Kidney tubule cell (primary cell): ENCODE measurements at regions not wholly inside any gene's neighbourhood (a gene's known extent, or its start where the extent isn't known, plus 50 kb on each side); places are given as distances from the start of the nearest gene placed in this dataset.

Experiments
- DNase-seq: peaks from one replicate; pipeline ENCODE4 v3.0.0-alpha.2; 2018; ENCODE audit warnings: low spot score

DNA sequence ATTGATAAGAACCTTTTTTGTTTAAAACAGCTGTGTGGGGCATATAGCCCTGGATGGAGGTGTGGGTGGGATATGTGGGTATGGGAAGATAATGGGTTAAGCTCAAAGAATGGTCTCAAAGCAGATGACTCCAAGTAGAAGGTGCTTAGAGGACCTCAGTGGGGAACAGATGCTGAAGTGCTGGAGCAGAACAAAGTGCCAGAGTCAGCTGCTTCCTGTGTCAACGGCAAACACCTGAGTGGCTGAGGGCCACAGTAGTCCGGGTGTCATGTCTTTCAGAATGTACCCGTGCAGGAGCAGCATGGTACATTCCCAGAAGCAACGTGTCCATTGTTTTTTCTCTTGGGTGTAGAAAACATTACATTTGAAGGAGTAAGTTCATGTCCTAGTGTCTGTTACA lies 210.6 kb downstream of the CCNG2 start:
- no peak for DNase-seq

DNA sequence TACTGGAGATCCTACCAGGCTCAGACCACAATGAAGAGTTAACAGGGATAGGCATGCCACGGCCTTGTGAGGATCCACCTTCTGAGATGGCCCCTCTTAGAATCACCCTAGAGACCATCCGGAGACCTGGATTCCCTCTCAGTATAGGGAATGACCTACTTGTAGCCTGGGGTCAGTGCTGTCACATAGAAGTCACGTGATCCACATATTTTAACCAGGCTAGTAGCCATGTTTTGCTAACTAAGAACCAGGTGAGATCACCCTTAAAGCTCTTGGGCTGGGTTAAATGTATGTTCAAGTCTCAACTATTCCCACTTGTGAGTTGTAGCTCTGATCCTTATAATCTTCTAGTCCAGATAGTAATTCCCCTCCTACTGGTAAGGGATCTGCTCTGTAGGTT lies 215.4 kb downstream of the CCNG2 start:
- no peak for DNase-seq

DNA sequence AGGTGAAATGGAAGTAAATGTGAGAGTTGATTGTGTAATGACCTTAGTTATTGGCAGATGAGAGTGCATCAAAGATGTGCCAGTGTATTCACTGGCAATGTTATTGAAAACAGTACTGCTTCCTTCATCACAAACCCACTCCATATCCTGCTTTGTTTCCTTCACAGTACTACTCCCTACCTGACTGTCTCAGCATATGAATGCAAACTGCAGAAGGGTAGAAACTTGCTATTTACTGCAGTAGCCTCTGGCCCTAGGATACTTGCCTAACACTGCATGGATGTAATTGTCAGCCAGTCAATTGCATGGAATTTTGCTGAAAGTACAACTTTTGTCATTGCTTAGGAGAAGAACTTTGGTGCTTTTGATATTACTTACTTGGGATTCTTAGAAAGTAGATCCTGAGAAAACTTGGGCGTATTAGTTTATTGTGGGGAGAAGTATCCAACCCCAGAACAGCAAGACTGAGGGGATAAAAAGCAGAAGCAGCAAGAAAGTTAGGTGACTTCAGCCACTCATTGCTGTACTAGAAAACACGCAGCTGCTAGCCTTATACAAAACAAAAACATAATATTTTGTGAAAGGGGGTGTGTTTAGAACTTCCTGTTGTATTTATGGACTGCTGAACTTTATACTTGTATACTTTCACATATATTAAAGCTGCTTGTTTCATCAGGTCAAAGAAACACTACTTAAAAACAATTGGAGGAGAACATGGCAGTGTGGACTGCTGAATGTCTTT lies 219.0 kb downstream of the CCNG2 start:
- no peak for DNase-seq

DNA sequence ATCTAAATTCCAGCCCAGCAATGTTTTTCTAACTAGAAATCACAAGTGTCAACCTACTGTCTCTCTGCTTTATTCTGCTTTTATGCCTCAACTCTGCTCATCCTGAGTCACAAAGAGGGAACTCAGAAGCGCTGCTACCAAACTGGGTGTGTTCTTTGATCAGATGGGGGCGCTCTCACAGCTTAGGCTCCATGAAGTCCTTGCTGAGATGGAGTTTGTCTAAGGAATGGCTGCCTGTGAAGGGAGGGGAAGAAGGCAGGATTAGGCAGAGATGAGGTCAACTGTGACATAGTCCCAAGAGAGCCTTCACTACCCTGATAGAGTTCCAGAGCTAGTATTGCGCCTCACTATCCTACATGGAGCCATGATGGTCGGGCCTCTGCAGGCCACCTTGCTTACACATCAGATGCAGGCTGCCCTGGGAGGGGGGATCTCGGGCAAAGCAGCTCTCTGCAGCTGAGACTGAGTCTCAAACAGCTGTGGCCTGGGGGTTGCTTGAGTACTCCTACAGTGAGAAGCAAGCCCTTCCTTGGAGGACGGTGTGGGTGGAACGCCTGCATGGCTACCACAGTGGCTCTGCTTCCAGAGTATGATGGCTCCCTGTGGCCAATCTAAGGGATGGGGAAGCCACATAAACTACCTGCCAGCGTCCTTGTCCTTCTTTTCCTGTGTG lies 219.9 kb downstream of the CCNG2 start:
- no peak for DNase-seq

DNA sequence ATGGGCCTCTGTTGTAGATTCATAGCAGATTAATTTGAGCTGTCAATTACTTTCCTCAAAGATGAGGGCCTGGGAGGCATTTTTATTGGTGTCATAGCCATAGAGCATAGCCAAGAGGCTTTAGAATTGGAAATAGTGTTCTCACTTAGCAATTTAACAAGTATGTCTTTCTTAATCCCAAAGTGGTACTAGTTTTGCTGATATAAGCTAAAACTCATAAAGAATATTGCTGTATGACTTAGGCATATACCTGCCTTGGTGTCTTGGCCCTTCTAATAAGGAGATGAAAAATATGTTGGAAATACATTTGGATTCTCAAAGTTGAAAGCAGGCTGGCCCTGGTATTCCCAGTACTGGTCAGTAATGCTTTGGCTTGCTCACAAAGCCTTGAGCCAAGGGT lies 221.5 kb upstream of the CXCL13 start:
- no peak for DNase-seq

DNA sequence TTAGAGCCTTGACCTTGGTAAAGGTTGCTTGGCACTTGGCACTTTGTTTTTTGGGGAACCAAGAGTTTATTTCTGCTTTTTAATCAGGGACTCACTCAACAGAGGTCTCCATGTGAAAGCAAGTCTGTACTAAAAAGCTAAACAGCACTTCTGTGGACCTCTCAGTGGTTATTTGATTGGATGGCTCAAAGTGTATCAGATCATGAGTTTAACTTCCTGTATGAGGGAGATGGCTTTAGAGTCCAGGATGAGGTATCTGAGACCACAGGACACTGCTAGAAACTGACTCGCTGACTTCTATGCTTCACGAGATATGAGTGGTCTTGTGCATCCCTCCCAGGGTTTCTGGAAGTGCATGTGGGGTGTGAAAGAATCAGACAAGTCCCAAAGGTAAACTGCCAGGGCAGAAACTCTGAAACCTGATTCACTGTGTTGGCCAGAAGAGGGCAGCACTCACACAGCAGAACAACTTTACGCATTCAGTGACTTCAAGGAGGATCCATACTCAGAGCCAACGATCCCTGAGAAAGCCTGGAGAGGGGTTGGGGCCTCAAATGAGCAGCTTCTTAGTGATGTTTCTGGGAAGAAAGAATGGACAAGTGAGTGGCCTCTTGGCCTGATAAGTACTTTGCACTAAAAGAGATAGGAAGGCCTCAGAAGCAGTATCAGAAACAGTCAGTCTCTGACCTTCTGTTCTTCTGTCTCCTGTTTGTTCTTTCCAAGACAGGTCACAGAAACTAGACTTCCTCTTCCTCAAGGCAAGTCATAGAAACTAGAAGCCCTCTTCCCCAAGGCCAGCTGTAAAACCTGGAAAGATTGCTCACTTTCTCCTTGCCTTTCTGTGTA lies 220.3 kb upstream of the CXCL13 start:
- peak; percentile 67 for DNase-seq

DNA sequence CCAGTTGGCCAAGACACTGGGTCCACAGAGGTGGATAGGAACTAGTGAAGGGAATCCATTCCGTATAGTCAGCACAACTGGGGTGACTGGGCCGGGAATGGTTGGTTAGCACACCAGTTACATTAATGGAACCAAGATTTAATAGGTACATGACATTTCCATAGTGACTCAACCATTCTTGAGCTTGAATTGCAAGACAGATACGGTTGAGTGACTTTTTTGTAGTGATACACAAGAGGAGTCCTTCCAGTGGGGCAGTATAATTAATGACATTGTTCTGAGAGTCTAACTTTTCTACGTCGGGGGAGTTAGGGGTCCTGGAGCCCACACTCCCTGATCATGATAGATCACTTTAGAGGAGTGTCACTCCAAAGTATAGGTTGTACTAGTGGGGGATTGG lies 211.6 kb upstream of the CXCL13 start:
- peak; percentile 74 for DNase-seq

DNA sequence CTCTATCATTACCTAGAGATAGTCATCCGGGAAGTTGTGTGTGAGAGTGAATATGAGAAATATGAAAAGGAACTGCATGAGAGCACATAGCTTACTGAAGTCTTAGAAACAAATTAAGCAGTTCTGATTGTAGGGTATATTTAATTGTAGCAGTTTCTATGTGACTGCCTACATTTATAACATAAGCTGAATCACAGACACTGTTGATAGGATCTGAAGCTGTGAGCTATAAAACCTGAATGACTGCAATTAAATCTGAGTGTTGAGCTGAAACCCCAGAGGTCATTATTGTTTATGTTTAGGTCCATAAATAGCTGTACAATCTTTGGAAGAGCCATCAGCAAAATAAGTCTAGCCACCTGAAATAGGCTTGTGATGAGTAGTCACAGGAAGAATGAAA lies 210.1 kb upstream of the CXCL13 start:
- DNase-seq: no peak

DNA sequence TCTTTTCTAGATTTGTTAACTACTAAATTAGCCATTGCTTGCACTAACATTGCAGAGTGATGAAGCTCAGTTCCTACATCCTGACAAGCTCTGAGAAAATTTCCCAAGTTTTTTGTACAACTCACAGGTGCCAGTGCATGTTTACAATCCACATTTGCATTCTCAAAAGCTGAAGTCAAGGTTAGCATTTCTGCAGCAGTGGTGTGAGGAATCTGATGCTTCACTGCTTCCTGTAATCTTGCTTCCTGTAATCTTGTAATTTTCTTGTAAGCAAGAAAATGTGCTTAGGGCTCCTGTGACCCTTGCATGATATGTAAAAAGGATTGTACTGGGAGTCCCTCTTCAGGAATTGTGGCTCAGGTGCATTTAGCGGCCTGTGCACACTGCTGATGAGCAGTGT lies 207.4 kb upstream of the CXCL13 start:
- DNase-seq: peak; percentile 29

DNA sequence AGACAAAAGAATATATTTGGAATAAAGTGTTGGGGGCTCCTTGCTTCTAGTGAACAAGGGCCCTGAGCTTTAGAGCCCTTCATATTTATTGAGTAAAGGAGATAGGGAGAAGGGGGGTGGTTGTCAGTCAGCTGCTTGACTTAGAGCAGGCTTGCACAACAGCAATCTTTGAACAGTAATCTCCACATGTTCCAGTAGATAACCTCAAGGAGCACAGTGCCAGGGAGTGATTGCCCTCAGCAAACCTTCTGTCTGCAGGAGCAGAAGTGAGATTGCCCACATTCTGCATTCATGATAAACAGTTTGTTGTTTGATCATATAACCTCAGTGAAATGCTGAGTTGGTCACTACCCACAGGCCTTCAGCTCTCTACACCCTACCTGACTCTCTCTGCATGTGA lies 205.8 kb upstream of the CXCL13 start:
- no peak for DNase-seq

DNA sequence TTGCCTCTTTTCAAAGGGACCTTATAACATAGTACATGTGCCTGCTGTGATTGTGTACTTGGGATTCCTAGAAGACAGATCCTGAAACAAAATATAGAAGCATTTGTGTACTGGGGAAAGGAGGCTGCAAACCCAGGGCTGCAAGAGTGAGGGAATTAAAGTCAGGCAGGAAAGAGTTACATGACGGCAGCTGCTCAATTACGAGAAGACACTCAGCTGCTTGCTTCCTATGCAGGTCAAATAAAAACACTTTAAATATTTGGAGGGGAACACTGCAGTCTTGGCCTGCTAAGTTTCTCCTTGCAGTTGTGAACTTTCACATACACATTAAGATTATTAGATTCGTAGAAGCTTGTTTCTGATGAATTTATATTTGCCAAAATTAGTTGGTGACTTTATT lies 191.9 kb upstream of the CXCL13 start:
- DNase-seq: no peak

DNA sequence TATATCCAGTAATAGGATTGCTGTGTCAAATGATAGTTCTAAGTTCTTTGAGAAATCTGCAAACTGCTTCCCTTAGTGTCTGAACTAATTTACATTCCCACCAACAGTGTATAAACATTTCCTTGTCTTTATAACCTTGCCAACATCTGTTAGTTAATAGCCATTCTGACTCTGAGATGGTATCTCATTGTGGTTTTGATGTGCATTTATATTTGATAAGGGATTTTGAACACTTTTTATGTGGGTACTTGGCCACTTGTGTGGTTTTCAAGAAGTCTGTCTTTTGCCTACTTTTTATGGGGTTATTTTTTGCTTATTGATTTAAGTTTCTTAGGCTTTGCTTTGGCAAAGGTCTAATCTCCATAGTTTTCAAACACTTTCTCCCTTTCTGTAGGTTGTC lies 189.9 kb upstream of the CXCL13 start:
- DNase-seq: no peak

DNA sequence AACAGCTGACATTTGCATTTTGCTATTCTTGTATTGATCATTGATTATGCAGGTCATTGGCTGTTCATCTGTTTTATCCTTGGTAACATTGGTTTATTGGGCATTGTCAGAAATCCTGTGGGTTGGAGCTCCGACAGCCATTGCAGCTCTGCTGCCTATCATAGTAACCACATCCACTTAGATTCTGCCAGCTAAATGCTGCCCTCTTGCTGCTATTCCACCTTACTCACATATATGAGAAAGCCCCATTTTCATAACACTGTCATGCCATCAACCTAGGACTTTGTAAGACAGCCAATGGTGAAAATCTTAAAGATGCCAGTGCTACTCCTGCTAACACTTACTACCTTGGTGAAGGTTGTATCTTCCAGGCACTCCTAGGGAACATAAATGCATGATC lies 187.3 kb upstream of the CXCL13 start:
- DNase-seq: peak; percentile 48

DNA sequence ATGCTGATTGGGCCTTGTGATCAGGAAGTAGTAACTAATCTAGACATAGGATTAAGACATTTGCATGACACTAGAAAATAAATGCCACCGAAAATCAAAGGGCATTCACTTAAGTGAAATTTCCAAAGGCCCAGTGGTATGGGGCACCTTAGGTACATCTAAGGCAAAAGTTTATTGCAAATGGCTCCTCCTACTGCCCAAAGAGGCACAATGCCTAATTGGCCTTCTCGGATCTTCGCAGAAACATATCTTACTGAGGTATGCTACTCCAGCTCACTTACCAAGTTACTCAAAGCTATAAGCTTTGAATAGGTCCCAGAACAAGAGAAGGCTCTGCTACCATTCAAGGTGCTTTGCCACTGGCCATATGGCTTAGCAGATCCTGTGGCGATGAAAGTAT lies 174.8 kb upstream of the CXCL13 start:
- no peak for DNase-seq

DNA sequence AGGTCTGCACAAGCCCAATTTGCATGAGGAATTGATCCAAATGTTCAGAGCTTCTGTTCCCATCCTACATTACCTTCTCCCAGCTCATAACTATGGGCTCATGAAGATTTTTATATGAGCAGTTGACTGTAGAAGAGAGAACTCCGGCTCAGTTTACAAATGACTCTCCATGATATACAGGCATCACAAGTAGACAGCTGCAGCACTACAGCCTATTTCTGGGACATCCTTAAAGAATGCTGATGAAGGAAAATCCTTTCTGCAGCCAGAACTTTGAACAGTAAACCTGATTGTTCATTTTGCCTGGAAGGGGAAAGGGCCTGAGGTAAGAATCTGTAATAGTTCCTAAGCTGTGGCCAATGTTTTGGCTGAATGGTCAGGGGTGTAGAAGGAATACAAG lies 174.1 kb upstream of the CXCL13 start:
- no peak for DNase-seq

DNA sequence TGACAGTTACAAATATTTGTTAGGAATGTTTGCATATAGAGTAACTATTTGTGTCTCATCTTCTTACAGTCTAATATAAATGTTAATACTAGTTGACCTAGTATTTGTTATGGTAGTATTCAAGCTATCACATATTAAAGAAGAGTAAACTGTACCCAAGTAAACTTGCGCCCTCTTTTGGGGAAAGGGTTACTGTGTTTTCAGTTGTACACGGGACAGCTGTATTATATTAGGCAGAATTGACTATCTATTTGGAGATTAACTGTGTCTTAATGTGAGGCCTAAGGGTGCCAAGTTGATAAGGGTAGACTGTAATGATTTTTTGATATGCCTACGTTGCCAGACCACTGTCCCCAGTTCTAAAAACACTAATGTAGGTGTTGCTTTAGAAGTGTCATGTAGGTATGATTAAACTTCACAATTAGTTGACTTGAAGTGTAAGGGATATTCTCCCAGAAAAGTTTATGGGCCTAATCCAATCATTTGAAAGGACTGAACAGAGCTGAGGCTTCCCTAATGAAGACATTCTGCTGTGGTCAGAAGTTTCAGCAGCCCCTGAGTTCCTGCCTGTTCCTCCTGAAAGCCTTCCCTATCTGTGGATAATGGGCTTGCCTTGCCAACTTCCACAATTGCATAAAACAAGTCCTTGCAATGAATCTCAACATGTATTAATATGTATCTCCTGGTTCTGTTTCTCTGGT lies 172.8 kb upstream of the CXCL13 start:
- DNase-seq: no peak

DNA sequence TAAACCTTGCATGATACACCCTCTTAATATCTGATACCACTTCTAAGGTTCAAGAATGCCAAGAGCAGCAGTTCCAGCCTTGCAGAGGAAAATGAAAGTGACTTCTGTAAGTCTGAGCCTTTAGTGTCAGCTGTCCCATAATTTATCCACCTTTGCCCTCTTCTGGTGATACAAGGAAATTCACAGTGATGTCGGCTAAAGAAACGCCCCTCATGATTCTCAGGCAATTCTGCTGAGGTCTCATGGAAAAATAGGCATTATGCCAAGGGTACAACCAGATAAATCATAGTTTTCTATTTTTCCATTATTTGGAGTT lies 172.2 kb upstream of the CXCL13 start:
- DNase-seq: peak; percentile 71

DNA sequence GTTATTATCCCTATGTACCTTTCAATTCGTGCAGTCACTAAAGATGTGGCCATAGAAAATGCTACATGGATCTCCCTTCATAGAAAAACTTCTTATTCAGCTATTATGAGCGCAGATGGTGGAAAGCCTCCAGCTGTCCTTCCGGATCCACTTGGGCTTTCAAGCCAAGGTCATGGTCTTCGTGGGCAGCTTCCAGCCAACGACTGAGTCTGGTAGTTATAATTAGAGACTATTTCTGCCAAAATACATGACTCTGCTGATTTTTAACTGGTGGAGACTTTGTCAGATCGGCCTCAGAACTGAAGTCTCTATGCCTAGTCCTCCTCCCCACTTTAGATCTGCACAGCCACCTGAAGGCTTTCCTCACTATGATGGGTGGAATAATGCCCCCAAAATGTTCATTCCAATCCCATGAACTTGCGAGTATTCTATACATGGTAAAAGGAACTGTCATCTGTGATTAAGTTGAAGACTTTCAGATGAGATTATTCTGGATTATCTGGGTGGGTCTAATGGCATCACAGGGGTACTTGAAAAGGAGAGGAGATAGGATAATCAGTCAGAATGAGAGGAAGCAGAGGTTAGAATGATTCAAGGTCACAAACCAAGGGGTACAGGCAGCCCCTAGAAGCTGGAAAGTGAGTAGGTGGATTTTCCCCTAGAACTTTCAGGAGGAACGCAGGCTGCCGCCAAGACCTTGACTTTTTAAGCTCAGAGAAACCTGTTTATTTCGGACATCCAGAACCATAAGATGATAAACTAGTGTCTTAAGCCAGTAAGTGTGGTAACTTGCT lies 171.1 kb upstream of the CXCL13 start:
- DNase-seq: no peak

DNA sequence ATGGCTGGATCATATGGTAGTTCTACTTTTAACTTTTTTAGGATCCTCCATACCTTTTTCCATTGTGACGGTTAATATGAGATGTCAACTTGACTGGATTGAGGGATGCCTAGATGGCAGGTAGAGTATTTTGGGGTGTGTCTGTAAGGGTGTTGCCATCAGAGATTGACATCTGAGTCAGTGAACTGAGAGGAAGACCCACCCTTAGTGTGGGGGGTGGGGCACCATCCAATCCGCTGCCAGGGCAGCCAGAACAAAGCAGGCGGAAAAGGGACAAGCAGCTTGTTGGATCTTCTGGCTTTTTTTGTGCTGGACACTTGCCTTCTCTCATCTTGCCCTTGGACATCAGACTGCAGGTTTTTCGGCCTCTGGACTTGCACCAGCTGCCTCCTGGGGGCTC lies 168.5 kb upstream of the CXCL13 start:
- DNase-seq: no peak

DNA sequence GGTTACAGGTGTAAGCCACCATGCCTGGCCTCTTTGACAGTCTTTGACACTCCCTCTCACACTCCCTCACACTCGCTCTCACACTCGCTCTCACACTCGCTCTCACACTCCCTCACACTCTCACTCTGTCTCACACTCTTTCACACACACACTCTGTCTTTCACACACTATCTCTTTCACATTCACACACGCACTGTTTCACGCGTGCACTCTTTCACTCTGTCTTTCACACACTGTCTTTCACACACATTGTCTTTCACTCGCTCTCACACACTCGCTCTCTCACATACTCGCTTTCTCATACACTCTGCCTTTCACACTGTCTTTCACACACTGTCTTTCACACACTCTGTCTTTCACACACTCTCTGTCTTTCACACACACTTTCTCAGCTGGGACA lies 167.1 kb upstream of the CXCL13 start:
- DNase-seq: no peak

DNA sequence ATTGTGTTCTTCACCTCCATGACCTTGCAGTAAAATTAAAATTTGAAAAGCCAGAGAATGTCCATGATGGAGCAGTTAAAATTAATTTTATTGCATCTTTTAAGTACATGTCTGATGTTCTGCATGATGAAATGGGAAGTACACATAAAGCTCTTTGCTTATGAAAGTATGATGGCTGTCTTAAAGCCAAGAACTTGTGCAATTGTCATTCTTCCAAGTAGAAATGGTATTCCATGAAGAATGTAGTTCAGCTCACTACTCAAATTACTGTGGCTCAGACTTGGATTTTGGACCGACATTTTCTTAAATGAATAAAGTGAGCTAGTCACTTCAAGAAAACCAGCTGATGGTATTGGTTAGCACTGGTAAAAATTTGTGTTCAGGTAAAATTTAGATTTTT lies 161.7 kb upstream of the CXCL13 start:
- no peak for DNase-seq

DNA sequence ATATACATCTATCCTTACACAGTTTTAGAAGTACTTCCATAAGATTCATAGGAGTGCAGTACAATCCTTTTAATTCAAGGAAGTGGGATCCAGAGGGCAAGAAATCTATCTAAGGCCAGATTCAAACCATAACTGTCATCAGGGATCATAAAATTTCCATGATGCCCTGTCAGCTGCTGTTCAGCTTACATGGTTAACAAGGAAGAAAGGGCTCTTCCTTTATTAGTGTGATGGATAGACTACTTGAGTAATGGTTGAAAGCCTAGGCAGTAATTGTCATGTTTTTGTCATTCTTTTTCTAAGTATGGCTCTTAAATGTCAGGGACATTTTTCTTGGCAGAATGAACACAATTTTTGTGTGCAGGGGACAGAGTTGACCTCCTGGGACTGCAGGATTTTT lies 159.8 kb upstream of the CXCL13 start:
- no peak for DNase-seq
